ENCODE measurements at regions not wholly inside any gene's neighbourhood (a gene's known extent, or its start where the extent isn't known, plus 50 kb on each side); places are given as distances from the start of the nearest gene placed in this dataset.

DNA sequence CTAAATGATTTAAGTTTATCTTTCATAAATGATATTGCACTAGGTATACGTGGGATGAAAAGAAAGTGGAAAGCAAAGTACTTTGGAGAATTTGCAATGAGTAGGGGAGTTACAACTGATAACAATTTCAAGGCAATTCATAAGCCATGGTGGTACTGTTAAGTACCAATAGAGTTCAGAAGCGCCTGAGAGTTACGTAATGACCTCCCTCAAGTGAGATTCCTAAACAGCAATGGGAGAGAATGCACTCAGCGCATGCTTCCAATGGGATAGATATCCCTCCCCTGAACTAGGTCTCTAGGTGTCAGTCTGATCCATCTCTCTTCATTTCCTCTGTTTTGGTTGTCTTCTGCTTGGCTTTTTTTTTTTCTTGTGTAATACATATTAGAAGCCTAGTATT, 249.3 kb downstream of the NNT start:
- Histone ChIP-seq H4K8ac (replicated peaks; ENCODE audit: insufficient read length, low read depth, low read length) (no peak overlapping the region), H3K4me2 (ENCODE audit: insufficient read depth, insufficient read length, low read length) (no peak overlapping the region), H2BK15ac (ENCODE audit: low read depth, low read length) (no peak overlapping the region), H3K79me1 (ENCODE audit: insufficient read depth, low read depth, low read length, poor library complexity, severe bottlenecking) (no peaks in the 10 kb centered on the region), H4K5ac (ENCODE audit: insufficient read length, low read depth, low read length) (no peak overlapping the region), H3K14ac (ENCODE audit: insufficient read depth, low read length) (no peak overlapping the region), H3T11ph (ENCODE audit: low read length) (no peak overlapping the region), H3K23me2 (ENCODE audit: insufficient read length, low read depth, low read length, poor library complexity, severe bottlenecking) (no peaks in the 10 kb centered on the region), H3K56ac (ENCODE audit: insufficient read length, low read depth, low read length) (no peak overlapping the region), H2BK120ac (ENCODE audit: low read depth, low read length, poor library complexity, severe bottlenecking) (no peak overlapping the region), H4K20me1 (ENCODE audit: control insufficient read depth, insufficient read depth, insufficient read length) (no peaks in the 10 kb centered on the region), H3K27me3 (ENCODE audit: insufficient read depth, low read length) (no peaks in the 10 kb centered on the region), H2BK20ac (ENCODE audit: low read depth, low read length, poor library complexity, severe bottlenecking) (no peak overlapping the region), H4K91ac (ENCODE audit: insufficient read length, low read depth, low read length) (no peak overlapping the region), H3K9ac (ENCODE audit: extremely low read depth, insufficient read length, low read length) (no peak overlapping the region), H2BK5ac (ENCODE audit: insufficient read length, low read length) (no peak overlapping the region), H3K4ac (ENCODE audit: low read depth, low read length) (no peak overlapping the region), H2AFZ (ENCODE audit: low read length) (no peak overlapping the region), H2BK12ac (ENCODE audit: insufficient read length, low read depth, low read length) (no peak overlapping the region), H3K79me2 (ENCODE audit: insufficient read depth, low read length) (no peaks in the 10 kb centered on the region), H3K18ac (ENCODE audit: insufficient read length, low read depth, low read length) (no peak overlapping the region), H3K4me1 (ENCODE audit: insufficient read depth, low read length) (no peaks in the 10 kb centered on the region), H3K27ac (ENCODE audit: insufficient read length, low read depth, low read length) (no peak overlapping the region), H2AK5ac (ENCODE audit: insufficient read length, low read length) (no peak overlapping the region), H3K23ac (ENCODE audit: insufficient read length, low read depth, low read length) (no peak overlapping the region), H3K9me3 (ENCODE audit: control insufficient read depth, low read depth, low read length) (no peaks in the 10 kb centered on the region)
- Mint-ChIP-seq H3K4me1 (peaks cover 11 to 12% of the 10 kb centered on the region in 2 experiments), H3K27me3 (ENCODE audit: low read depth) (no peaks in the 10 kb centered on the region), H3K9me3 (no peaks in the 10 kb centered on the region), H3K36me3 (ENCODE audit: insufficient read depth in 1 of 3, low read depth in 3 of 3) (no peaks in the 10 kb centered on the region), H3K27ac (no peak overlapping the region), H3K4me3 (no peak overlapping the region)
- no peak for DNase-seq
- TF ChIP-seq CTCF (conservative IDR thresholded peaks at IDR 0.05), result no peak
- WGBS (ENCODE audit: extremely low coverage, insufficient read length, low lambda C conversion rate), result no CpG with 5 or more reads among the region's 4 CpGs

All from H9 (cell line).